ENCODE measurements at regions not wholly inside any gene's neighbourhood (a gene's known extent, or its start where the extent isn't known, plus 50 kb on each side); places are given as distances from the start of the nearest gene placed in this dataset.
A peak's percentile ranks its signal among the peaks of the same experiment; 100 is the strongest.

GRCh38 chr4:30535255-30535654, 184.9 kb upstream of the PCDH7 start:
- TF ChIP-seq, protein P1, sequence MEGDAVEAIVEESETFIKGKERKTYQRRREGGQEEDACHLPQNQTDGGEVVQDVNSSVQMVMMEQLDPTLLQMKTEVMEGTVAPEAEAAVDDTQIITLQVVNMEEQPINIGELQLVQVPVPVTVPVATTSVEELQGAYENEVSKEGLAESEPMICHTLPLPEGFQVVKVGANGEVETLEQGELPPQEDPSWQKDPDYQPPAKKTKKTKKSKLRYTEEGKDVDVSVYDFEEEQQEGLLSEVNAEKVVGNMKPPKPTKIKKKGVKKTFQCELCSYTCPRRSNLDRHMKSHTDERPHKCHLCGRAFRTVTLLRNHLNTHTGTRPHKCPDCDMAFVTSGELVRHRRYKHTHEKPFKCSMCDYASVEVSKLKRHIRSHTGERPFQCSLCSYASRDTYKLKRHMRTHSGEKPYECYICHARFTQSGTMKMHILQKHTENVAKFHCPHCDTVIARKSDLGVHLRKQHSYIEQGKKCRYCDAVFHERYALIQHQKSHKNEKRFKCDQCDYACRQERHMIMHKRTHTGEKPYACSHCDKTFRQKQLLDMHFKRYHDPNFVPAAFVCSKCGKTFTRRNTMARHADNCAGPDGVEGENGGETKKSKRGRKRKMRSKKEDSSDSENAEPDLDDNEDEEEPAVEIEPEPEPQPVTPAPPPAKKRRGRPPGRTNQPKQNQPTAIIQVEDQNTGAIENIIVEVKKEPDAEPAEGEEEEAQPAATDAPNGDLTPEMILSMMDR (IDR thresholded peaks at IDR 0.05) = no peak
- no peaks in the 10 kb centered on the region for H3K4me1 ChIP-seq
- H3K36me3 ChIP-seq = no peaks in the 10 kb centered on the region
- intact Hi-C loops (cut with DNase I) = no loop called here
- H3K27ac ChIP-seq = no peak overlapping the region
- ATAC-seq = no peak
- no peak overlapping the region for H3K4me3 ChIP-seq
- DNase-seq = no peak
- no peaks in the 10 kb centered on the region for H3K27me3 ChIP-seq
- H3K9me3 ChIP-seq = peaks cover 0 to 4% of the 10 kb centered on the region in 2 donors

- ATAC-seq = no peak
Observed at GRCh38 chr4:30536231-30536630, 183.9 kb upstream of the PCDH7 start.

GRCh38 chr4:30537456-30537855, 182.7 kb upstream of the PCDH7 start:
- Histone ChIP-seq H3K4me1 (no peaks in the 10 kb centered on the region), H3K4me3 (no peak overlapping the region), H3K9me3 (peaks cover 0 to 4% of the 10 kb centered on the region in 2 donors), H3K36me3 (no peaks in the 10 kb centered on the region), H3K27me3 (no peaks in the 10 kb centered on the region), H3K27ac (no peak overlapping the region)
- DNase-seq = no peak
- intact Hi-C loops (cut with DNase I) = no loop called here
- TF ChIP-seq, protein P1 (IDR thresholded peaks at IDR 0.05) = no peak
- peak; percentile 41 for ATAC-seq

More at GRCh38 chr4:30536231-30536630, 183.9 kb upstream of the PCDH7 start:
- intact Hi-C loops (cut with DNase I) = no loop called here
- Histone ChIP-seq H3K27me3 (no peaks in the 10 kb centered on the region), H3K36me3 (no peaks in the 10 kb centered on the region), H3K4me1 (no peaks in the 10 kb centered on the region), H3K9me3 (peaks cover 0 to 4% of the 10 kb centered on the region in 2 donors), H3K27ac (no peak overlapping the region), H3K4me3 (no peak overlapping the region)
- DNase-seq = no peak
- TF ChIP-seq, protein P1 (IDR thresholded peaks at IDR 0.05) = no peak

GRCh38 chr4:30538794-30539193, 181.4 kb upstream of the PCDH7 start:
- no peak for DNase-seq

DNA sequence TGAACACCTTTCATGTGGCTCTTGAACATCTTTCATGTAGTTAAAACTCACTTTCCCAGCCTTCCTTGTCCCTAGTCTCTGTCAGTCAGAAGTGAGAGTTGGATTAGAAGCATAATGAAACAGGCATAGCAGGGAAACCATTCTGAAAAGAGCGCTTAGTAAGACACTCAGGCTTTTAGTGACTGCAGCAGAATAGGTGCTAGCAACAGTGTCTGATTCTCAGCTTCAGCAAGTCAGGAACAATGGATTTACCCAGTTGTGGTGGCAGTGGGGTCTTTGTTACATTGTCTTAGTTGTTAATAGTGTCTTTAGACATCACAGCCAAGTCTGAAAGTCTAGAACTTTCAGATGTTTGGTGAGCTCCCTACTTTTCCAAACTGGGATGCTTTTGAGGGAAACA, 177.1 kb upstream of the PCDH7 start:
- Histone ChIP-seq H3K9me3 (peaks cover 0 to 4% of the 10 kb centered on the region in 2 donors), H3K4me1 (no peaks in the 10 kb centered on the region), H3K4me3 (no peak overlapping the region), H3K36me3 (no peaks in the 10 kb centered on the region), H3K27me3 (no peaks in the 10 kb centered on the region), H3K27ac (no peak overlapping the region)
- intact Hi-C loops (cut with DNase I) = no loop called here
- ATAC-seq (no peak), DNase-seq (no peak)
- TF ChIP-seq, protein P1 (IDR thresholded peaks at IDR 0.05) = no peak

More at GRCh38 chr4:30538794-30539193, 181.4 kb upstream of the PCDH7 start:
- Histone ChIP-seq H3K27me3 (no peaks in the 10 kb centered on the region), H3K36me3 (no peaks in the 10 kb centered on the region), H3K4me3 (no peak overlapping the region), H3K4me1 (no peaks in the 10 kb centered on the region), H3K9me3 (peaks cover 0 to 4% of the 10 kb centered on the region in 2 donors), H3K27ac (no peak overlapping the region)
- TF ChIP-seq, protein P1 (IDR thresholded peaks at IDR 0.05) = no peak
- ATAC-seq = no peak
- intact Hi-C loops (cut with DNase I) = no loop called here
